ENCODE measurements at regions not wholly inside any gene's neighbourhood (a gene's known extent, or its start where the extent isn't known, plus 50 kb on each side); places are given as distances from the start of the nearest gene placed in this dataset.

DNA sequence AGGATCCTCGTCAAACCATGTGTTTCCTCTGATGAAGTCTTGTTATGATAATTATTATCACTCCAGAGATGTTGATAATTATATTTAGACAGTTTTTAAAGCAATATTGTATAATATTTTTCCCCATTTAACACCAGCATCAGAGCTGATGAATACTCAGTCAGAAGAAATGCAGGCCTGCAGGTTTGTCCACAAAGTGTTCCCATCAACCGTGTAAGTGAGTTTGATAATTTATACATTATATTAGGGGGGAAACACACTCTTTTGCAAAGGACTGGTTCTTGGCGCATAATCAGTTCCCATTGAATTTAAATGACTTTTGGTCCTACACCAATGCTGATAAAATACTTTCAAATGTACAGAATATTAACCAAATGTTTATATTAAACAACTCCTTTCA lies 454.8 kb downstream of the TOX3 start:
- no peak for DNase-seq

GRCh38 chr16:52090080-52090479 lies 456.9 kb downstream of the TOX3 start:
- no peak for DNase-seq

DNA sequence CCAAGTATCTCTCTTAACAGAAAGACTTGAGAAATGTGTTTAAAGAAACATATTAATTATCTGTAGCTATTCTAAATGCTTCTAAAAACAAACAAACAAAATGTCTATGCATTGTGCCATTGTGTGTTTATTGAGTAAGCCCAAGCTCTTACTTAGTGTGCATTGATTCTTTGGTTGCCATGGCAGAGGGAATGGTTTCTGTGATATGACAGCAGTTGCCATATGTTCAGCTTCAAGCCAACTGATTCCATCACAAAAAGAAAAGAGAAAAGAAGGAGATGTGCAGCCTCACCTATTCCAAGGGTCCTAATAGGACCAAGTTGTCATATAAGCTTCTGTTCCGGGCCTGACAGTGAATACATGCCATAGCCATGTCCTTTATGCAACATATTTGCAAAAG lies 457.5 kb downstream of the TOX3 start:
- DNase-seq: no peak

DNA sequence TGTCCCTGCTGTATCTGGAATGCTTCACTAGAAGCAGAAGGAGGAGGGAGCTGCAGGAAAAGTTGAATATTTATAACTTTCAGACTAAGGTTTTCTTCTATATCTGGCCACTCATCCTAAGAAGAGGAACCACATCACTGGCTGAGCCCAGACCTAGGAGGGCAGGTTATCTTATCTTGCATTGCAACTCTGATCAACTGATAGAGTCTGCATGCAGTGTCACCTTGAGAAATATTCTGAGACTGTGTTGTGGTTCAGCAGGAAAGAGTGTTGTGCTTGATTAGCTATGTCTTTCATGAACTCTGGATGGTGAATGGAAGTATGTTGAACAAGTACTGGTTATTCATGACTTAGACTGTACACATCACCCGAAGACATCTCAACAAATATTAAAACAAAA lies 460.0 kb downstream of the TOX3 start:
- no peak for DNase-seq

GRCh38 chr16:52078716-52079655 lies 468.0 kb downstream of the TOX3 start:
- no peak for DNase-seq

DNA sequence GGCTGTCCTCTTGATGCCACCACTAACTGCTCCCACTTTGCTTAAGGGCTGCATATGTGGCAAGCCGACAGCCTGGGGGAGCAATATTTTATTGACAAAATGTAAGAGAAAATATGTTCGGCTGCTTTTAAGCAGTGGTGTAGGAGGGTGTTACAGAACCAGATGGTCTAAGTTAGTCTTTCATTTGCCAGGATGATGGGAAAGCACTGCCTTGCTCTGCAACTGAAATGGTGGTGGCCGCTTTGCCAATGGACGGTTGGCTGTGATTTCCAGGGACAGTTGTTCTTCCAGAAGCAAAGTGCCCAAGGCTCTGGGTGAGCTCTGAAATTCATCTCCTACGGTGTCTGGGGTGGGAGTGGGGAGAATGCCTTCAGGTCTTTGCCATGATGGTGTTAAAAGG lies 469.3 kb downstream of the TOX3 start:
- no peak for DNase-seq

- DNase-seq: no peak
These were observed 470.1 kb downstream of the TOX3 start for GRCh38 chr16:52076801-52077201.

DNA sequence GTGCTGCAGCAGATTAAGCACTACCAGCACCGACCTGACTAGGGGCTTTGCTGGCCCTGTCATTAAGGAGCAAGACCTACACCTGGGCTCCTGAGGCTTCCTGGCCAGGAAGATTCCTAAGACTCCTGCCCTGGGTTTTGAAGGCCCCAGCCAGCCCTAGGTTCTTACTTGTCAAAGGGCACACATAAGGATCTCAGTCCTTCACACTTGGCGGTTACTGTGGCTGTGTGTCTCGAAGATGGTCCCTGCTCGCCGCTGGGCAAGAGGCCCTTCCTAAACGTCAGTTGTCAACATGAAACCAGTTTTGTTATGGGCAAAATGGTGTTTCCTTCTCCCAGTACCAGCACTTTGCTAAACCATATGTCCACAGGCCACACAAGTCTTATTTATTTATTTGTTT lies 470.6 kb downstream of the TOX3 start:
- DNase-seq: no peak

DNA sequence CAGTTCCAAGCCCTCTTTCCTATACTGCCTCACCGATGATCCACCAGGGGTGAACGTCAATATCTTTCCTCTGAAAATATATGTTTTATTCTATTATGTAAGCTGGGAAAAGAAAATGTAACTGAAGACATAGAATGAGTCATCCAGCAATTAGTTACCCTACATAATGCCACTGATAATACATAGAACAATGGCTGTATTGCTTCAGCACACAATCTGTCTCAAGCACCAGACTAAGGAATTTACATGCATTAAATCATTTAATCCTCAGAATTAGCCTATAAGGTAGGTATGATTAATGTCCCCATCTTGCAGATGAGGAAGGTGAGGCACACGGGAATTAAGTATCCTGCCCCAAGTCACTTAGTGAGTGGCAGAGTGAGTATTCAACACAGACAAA lies 472.8 kb downstream of the TOX3 start:
- DNase-seq: no peak

GRCh38 chr16:52073024-52073423 lies 473.9 kb downstream of the TOX3 start:
- no peak for DNase-seq

- no peak for DNase-seq
These were observed 475.8 kb downstream of the TOX3 start for GRCh38 chr16:52071101-52071500.

GRCh38 chr16:52070341-52071057 lies 476.4 kb downstream of the TOX3 start:
- DNase-seq: no peak

- DNase-seq: no peak
These were observed 477.1 kb downstream of the TOX3 start for GRCh38 chr16:52069866-52070265.

DNA sequence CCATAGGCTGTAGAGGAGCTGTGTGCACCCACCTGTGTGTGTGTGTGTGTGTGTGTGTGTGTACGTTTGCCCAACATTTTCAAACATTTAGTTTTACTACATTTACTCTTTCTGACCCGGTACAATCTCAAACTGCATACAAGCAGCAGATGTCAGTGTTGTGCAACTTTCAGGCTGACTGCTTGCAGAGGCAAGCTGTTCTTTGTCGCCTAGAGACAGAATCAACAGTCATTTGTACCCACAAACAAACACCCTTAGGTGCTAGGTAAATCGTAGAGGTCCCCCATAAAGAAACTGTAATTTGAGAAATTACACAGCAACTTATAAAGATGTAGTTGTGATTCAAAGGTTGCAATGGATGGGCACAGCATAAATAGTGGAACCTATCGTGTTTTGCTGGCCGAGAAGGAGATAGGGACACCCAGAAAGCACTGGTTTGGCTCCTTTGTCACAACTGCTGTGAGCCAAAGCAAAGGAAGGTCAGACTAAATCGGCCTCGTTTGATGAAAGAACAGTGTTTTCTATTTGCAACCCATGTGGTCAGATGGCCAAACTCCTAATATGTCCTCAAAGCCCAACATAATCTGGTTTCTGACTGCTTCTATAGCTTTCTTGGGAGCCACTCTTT lies 478.4 kb downstream of the TOX3 start:
- no peak for DNase-seq

GRCh38 chr16:52066962-52067361 lies 480.0 kb downstream of the TOX3 start:
- DNase-seq: no peak

DNA sequence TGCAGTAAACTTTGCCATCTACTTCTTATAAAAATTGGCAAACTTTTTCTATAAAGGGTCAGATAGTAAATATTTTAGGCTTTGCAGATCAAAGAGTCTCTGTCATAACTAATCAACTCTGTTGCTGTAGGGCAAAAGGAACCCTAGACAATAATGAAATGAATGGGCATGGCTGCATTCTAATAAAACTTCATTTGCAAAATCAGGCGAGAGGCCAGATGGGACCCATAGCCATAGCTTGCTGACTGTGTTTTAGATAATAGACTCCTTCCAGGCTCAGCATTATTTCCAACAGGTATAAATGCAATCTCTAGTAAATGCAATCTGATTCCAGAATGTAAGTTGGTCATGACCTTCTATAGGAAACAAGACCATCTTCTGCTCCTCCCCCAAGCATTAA lies 490.7 kb downstream of the TOX3 start:
- no peak for DNase-seq

DNA sequence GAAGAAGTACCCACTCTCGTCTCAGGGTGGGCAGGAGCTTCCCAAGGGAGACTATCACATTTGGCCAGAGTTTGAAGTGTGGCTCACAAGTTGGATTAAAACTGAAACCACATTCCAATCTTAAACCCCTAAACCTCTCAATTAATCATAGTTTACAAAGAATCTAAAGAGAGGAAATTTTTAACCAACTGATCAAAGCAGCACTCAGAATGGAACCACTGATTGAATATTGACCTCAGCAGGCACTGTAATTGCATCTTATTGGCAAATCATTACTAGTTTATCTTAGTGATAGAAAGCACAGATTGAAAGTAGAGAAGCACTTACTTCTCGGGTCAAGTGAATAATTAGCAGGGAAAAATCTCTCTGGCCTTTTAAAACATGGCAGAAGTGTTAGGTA lies 491.6 kb downstream of the TOX3 start:
- no peak for DNase-seq

GRCh38 chr16:52054326-52054725 lies 492.6 kb downstream of the TOX3 start:
- DNase-seq: no peak

DNA sequence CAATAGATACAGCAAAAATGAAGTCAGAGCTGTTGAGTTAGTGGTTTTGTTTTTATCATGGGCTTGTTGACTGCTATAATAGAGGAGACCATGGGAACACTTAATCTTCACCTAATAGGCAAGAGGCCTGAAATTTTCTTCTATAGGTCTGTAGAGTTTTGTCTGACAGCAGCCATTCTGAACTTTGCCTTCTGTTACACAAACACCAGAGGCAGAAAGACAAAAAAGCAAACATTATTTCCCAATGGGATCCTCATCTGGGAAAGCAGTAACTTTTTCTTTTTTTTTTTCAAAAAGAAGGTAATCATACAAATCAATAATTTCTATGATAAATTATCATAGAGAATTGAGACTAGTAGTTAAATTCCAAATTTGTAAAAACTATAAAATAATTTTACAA lies 494.1 kb downstream of the TOX3 start:
- DNase-seq: no peak

DNA sequence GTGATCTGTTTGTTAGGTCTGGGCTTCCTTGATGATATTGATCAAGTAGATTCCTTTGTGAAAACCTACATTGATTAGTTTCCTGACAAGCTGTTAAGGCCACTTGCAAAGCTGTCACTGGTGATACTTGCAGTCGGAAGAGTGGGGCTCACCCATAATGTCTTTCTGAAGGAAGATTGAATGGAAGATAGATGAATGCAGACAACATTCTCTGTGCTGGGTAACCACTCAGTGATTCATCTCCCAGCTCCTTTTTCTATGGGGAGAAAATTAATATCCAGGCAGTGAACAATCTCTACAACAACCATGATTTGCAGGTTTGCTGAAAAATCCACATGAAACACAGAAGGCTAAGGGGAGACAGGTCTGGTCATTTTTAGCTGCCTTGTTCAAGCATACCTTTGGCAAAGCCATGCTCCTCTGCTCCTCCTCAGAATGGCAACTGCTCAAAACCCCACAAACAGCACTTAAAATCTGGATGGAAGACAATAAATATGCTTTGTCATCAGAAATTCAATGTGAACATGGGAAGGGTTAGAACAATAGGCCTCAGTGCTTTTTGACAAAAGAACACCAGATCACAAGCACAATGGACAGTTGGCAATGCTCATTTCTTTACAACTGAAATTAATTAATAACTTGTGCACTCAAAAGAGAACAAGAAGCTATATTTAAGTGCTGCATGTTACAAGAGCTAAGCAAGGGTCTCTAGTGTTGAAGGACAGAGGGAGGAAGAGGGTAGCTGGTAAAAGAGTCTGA lies 495.4 kb downstream of the TOX3 start:
- no peak for DNase-seq

DNA sequence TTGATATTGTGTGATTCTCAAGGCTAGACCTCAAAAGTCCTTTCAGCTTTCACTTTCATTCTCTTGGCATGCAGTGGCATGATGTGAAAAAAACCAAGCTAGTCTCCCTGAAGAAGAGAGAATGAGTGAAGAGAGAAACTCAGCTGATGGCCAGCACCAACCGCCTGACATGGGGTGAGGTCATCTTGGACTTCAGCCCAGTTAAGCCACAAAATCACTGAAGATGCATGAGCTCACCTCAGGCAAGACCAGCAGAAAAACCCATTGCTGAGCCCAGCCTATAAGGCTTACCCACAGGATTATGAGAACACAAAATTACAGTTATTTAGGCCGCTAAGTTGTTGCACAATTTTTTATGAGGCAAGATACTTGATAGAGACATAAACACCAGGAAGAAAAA lies 496.5 kb downstream of the TOX3 start:
- no peak for DNase-seq

DNA sequence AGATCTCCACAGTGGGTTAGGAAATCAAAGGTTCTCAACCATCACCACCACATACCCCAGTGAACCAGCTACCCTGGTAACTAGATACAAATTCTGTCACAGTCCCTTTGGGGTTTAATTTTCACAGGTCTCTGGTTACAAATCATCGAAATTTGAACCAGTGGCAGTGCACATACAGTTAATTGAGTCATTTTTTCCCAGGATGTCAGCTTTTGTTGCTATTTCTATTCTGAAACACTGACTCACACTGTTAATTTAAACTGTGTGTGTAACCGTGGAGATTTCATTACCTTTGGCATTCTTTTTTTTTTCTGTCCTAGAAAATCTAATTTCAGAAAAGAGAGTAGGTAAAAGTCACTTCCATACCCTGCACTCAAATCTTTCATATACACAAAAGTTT lies 511.5 kb downstream of the TOX3 start:
- DNase-seq: no peak

DNA sequence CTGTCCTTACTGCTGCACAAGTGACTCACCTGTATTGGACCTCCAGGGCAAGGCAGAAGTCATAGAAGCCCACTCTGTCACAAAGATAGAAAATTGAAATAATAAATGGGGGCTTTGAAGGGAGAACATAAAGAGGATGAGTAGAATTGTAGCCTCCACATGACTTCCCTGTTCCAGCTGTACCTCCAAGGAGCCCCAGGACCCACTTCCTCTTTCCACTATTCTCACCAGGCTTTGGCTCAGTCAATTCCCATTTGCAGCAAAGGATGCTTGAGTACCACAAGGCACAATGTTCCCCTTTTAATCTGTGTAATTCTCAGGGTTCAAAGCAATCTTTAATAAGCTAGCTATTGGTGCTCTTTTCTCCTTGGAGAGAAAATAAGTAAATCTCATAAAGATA lies 512.1 kb downstream of the TOX3 start:
- no peak for DNase-seq

Data from activated CD4-positive, alpha-beta T cell treated with anti-CD3 and anti-CD28 coated beads, Interleukin-2, amount 50 U/mL, for 48 hours (primary cell).